Putamen (tissue), 1 donor: ENCODE measurements at regions not wholly inside any gene's neighbourhood (a gene's known extent, or its start where the extent isn't known, plus 50 kb on each side); places are given as distances from the start of the nearest gene placed in this dataset.
"Not testable (repeated sequence)": the region's sequence is repeated elsewhere in the genome, so short reads cannot be mapped to it uniquely, and the experiment has no call there.

Source experiments
- DNase-seq: peaks from one replicate; pipeline ENCODE4 v3.0.0-alpha.2; 2016; ENCODE audit warnings: low spot score

DNA sequence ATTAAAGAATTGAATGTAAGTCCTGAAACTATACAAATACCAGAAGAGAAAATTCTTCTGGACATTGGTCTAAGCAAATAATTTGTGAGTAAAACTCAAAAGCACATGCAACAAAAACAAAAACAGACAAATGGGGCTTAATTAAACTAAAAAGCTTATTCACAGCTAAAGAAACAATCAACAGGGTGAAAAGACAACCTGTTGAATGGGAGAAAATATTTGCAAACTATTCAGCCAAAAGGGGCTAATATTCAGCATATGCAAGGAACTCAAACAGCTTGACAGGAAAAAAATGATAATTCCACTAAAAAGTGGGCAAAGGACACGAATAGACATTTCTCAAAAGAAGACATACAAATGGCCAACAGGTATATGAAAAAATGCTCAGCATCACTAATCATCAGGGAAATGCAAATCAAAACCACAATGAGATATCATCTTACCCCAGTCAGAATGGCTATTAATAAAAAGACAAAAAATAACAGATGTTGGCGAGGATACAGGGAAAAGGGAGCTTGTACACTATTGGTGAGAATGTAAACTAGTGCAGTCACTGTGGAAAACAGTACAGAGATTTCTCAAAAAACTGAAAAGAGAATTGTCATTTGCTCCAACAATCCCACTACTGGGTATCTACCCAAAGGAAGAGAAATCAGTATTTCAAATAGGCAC lies 177.5 kb upstream of the RTL1 start:
- DNase-seq, result no peak

GRCh38 chr14:101082036-101082435 lies 178.5 kb upstream of the RTL1 start:
- DNase-seq, result no peak

GRCh38 chr14:101082436-101083384 lies 179.2 kb upstream of the RTL1 start:
- DNase-seq, result no peak

DNA sequence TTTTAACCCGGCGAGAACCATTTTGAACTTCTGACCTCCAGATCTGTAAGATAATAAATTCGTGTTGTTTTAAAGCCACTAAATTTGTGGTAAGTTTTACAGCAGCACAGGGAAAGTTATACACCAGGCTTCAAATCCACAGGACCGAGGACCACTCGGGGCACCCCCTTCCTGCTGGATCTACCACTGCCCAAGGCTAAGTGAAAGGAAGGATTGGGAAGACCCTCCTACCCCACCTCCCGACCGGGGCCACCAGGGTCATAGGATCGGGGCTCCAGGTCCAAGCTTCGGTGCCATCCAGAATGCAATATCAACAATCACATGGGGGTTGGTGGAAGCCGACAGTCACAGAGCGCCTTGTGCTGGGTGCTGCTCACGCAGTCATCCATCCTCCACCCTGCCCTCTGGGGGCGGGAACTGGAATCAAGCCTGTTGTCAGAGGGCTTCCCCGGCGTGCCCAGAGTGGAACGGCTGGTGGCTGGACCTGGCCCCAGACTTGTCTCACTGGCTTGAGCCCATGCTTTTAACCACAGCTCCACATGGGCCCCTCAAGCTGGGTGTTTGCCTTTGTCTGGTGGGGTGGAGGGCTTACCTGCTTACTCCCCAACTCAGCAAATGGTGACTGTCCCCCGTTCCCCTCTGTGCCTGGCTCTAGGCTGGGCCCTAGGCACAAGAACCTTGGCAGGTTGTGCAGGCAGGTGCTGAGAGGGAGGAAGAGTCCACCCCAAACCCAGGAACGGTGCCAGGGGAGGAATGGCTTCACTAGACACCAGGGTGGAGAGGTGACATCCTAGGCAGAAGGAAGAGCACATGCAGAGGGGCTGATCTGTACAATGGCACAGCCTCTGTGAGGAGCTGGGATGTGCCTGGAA lies 180.3 kb upstream of the RTL1 start:
- no peak for DNase-seq

GRCh38 chr14:101084436-101084826 lies 180.9 kb upstream of the RTL1 start:
- no peak for DNase-seq

DNA sequence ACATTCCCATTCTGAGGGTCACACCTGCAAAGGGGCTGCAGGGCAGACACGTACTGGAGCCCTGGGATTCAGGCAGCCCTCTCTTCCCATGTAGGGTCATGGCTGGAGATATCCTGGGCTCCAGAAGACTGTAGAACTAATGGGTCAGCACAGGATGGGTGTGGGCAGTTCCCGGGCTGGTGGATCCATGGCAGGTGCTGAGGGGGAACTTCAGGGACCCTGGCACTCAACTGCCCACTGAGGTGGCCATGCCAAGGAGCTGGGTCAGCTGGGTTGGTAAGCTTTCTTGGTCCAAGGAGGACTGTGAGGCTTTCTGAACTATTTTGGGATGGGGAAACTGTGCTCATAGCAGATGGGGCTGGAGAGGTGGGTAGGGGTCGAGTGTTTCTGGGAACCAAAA lies 183.4 kb upstream of the RTL1 start:
- no peak for DNase-seq

GRCh38 chr14:101087614-101088394 lies 184.3 kb upstream of the RTL1 start:
- no peak for DNase-seq

- DNase-seq, result no peak
Observed at GRCh38 chr14:101088395-101088667, 184.8 kb upstream of the RTL1 start.

DNA sequence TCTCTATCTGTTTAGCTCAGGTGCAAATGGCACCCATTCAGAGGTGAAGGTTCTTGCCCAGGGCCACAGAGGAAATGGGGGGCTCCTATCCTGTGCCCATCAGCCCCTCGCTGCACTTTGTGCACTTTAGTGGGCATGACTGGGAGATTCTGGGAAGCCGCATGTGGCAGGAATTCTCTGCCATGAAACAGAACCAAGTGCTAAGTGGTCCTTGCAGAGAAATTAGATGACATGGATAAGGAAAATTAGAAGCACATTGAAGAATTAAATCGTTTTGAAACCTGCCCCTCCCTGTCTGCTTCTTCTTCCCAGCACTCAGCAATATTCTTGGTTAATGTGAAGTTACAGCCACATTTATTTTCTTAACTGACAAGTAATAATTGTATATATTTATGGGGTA lies 185.2 kb upstream of the RTL1 start:
- DNase-seq, result no peak

DNA sequence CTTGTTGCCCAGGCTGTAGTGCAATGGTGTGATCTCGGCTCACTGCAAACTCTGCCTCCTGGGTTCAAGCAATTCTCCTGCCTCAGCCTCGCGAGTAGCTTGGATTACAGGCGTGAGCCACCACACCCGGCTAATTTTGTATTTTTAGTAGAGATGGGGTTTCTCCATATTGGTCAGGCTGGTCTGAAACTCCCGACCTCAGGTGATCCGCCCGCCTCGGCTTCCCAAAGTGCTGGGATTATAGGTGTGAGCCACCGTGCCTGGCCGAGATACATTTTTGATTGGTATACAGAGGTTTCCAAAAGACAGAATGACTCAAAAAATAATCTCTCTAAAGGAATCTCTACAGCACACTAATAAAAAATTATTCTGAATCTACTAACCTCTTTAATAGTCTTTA lies 187.0 kb upstream of the RTL1 start:
- not testable (repeated sequence) for DNase-seq

GRCh38 chr14:101090976-101091375 lies 187.5 kb upstream of the RTL1 start:
- DNase-seq, result no peak

GRCh38 chr14:101094916-101095315 lies 191.4 kb upstream of the RTL1 start:
- not testable (repeated sequence) for DNase-seq

- DNase-seq, result no peak
Observed at GRCh38 chr14:101096551-101096950, 193.0 kb upstream of the RTL1 start.

DNA sequence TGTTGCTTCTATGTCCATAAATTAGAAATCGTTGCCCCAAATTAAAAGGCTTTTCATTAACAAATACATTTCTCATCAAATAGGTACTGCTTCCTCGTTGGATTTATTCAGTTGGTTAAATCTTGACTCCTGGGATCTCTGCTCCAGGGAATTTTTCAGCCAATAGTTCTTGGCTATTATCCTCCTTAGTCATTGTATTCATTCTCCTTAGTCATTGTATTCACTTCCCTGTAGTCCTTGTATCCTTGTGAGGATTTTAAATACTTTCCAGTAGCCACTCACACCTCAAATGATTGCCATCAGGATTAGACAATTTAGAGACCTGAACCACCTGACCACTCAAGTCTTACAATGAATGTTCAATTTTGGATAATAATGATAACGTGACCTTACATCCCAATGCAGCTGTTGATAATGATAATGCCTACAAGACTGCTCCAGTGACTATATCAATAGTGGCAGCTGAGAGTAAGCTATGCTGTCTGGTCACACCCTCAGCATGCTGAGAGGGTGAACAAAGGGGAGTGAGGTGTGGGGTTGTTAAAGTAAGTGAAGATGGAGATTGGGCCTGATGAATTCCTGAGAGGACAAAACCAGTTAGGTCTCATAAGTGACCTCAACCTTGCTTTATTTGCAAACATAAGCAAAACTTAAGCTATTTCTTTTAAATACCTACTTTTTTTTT lies 193.7 kb upstream of the RTL1 start:
- no peak for DNase-seq

DNA sequence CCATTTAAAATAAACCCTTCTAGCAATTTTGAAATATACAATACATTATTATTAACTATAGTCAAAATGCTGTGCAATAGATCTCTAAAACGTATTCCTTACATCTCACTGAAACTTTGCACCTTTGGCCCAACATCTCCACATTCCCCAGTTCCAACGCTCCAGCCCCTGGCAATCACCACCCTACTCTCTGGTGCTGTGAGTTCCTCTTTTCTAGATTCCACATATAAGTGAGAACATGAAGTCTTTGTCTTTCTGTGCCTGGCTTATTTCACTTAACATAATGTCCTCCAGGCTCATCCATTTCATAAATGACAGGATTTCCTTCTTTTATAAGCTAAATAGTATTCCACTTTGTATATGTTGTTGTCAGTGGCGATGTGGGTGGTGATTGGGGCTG lies 194.7 kb upstream of the RTL1 start:
- no peak for DNase-seq

DNA sequence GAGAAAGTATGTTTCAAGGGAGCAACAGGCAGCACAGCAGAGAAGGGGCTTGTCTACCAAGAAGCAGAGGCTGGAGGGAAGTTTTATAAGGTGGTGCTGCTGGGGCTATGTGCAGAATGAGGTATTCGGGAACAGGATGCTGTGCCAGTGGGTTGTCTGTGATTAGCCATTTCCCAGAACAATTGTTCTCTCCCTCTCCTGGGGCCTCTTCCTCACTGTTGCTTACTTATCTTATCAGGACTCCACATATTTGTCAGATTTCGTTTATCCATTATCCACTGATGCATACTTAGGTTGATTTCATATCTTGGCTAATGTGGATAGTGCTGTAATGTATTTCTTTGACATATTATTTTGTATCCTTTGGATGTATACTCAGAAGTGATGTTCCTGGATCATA lies 195.1 kb upstream of the RTL1 start:
- DNase-seq, result no peak

DNA sequence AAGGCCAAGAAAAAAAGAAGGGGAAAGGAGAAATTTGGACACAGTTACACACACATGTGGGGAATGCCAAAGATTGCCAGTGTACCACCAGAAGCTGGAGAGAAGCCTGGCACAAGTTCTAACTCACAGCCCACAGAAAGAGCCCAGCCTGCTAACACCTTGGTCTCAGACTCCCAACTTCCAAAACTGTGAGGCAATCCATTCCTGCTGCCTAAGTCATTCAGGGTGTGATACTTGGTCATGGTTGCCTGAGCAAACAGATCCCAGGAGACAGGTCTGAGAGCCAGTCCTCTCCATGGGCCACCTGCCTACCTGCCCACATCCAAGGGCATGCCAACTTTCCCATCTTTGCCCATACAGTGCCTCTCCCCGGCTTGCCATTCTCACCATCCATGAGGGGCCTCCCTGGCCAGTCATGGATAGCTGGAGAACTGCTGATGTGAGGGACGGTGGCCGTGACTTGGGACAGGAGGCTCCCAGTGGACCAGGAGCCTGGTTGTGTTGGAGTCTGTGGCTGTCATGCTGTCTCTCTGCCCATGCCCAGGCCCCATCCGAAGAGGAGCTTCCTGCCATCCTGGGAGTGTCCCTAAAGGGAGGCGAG lies 198.0 kb upstream of the RTL1 start:
- no peak for DNase-seq

GRCh38 chr14:101102875-101103274 lies 199.4 kb upstream of the RTL1 start:
- DNase-seq, result no peak

GRCh38 chr14:101103321-101103901 lies 199.9 kb upstream of the RTL1 start:
- DNase-seq, result no peak

GRCh38 chr14:101104485-101104884 lies 201.0 kb upstream of the RTL1 start:
- no peak for DNase-seq

DNA sequence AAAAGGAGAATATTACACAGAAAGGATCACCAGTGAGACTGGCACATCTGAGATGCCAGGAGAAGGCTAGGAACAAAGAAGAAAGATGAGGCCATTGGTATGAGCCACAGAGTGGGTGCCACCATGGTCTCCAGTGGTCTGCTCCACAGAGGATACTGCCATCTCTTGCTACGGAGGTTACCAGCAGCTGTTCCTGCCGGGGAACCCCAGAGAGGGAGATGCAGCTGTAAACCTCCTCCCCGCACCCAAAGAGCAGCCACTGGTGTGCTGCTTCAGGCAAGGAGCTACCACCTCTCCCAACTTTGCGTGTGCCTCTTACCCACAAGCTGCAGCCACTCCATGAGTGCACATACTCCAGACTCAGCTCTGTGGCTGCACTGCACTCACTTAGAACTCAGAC lies 201.5 kb upstream of the RTL1 start:
- no peak for DNase-seq
